ENCODE measurements at regions not wholly inside any gene's neighbourhood (a gene's known extent, or its start where the extent isn't known, plus 50 kb on each side); places are given as distances from the start of the nearest gene placed in this dataset.
"Not testable (repeated sequence)": the region's sequence is repeated elsewhere in the genome, so short reads cannot be mapped to it uniquely, and the experiment has no call there.

DNA sequence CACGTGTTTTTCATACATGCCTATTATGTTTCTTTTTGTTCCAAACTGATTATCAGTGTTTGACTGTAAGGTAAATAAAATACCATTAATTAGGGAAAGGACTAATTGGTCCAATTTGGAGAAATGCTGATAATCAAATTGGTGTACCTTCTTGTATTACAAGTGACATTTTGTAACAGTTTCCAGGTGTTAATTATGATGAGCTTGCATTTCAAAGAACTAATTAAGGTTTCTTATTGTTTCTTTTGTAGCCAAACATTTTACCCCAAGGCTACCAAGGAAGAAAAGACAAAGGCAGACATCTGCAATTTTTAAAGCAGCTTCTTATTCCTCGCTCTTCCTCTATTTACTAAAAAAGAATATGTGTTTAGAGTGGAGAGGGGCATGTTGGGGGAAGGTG lies 88.7 kb upstream of the GRIK1 start:
- Histone ChIP-seq H3K4me1 (ENCODE audit: control extremely low read depth in 1 of 4, control insufficient read depth in 4 of 4, insufficient read depth in 4 of 4, low read length in 3 of 4) (no peaks in the 10 kb centered on the region), H3K9me3 (ENCODE audit: control extremely low read depth in 1 of 5, control insufficient read depth in 4 of 5, insufficient read depth in 2 of 5, low read depth in 1 of 5, low read length in 4 of 5) (peaks cover 0 to 3% (median 0%) of the 10 kb centered on the region in 5 experiments), H3K27me3 (replicated peaks in 2 of 5; ENCODE audit: control insufficient read depth in 4 of 5, insufficient read depth in 5 of 5, low read length in 4 of 5) (no peaks in the 10 kb centered on the region), H3K4me3 (ENCODE audit: control insufficient read depth in 1 of 7, extremely low read depth in 1 of 7, insufficient read depth in 4 of 7, low read depth in 2 of 7, low read length in 6 of 7) (no peak overlapping the region), H3K27ac (ENCODE audit: insufficient read depth in 1 of 2, low read depth in 1 of 2, low read length in 2 of 2, poor library complexity in 1 of 2, severe bottlenecking in 2 of 2) (no peak overlapping the region), H3K36me3 (ENCODE audit: control insufficient read depth in 4 of 4, insufficient read depth in 4 of 4, low read length in 3 of 4) (no peaks in the 10 kb centered on the region)
- no CpG with 5 or more reads among the region's 2 CpGs for WGBS (ENCODE audit: insufficient coverage)
- POLR2A ChIA-PET = no interaction called here
- CTCF ChIA-PET = no interaction called here
- DNase-seq = no peak

DNA sequence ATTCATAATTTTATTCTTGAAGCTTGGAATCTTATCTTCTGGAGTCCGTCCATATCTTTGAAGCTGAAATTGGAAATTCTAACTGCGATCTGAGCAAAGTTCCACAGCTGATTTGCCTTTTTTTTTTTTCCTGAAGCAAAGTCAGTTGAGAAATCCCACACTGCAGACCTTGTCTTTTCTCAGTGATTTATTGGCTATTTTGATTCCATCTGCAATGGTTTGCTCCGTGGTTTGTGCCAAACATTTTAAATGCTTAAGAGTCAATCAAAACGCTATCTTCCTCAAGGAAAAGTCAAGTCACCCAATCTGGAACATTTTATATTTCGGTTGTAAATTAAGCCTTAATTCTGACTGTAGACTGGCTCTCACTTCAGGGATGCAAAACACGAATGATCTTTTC lies 88.2 kb upstream of the GRIK1 start:
- no peaks in the 10 kb centered on the region for H3K9me3 ChIP-seq (ENCODE audit: control extremely low read depth in 1 of 5, control insufficient read depth in 4 of 5, insufficient read depth in 2 of 5, low read depth in 1 of 5, low read length in 4 of 5)
- H3K36me3 ChIP-seq (ENCODE audit: control insufficient read depth in 4 of 4, insufficient read depth in 4 of 4, low read length in 3 of 4) = no peaks in the 10 kb centered on the region
- ChIA-PET CTCF (no interaction called here), POLR2A (no interaction called here)
- DNase-seq = no peak
- 90% methylated on average over 6 of the region's 6 CpGs for WGBS (ENCODE audit: insufficient coverage)
- H3K4me3 ChIP-seq (ENCODE audit: control insufficient read depth in 1 of 7, extremely low read depth in 1 of 7, insufficient read depth in 4 of 7, low read depth in 2 of 7, low read length in 6 of 7) = no peak overlapping the region
- H3K4me1 ChIP-seq (ENCODE audit: control extremely low read depth in 1 of 4, control insufficient read depth in 4 of 4, insufficient read depth in 4 of 4, low read length in 3 of 4) = no peaks in the 10 kb centered on the region
- no peaks in the 10 kb centered on the region for H3K27me3 ChIP-seq (replicated peaks in 2 of 5; ENCODE audit: control insufficient read depth in 4 of 5, insufficient read depth in 5 of 5, low read length in 4 of 5)
- no peak overlapping the region for H3K27ac ChIP-seq (ENCODE audit: insufficient read depth in 1 of 2, low read depth in 1 of 2, low read length in 2 of 2, poor library complexity in 1 of 2, severe bottlenecking in 2 of 2)

DNA sequence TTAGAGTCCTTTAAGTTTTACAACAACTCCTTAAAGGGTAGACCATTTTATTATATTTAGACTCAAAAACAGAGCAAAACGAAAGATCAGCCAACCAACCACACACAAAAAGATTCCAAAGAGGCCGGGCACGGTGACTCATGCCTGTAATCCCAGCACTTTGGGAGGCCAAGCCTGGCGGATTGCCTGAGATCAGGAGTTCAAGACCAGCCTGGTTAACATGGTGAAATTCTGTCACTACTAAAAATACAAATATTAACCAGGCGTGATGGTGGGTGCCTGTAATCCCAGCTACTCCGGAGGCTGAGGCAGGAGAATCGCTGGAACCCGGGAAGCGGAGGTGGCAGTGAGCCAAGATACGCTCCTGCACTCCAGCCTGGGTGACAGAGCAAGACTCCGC lies 83.3 kb upstream of the GRIK1 start:
- POLR2A ChIA-PET; H3K36me3 ChIP-seq (ENCODE audit: control insufficient read depth in 4 of 4, insufficient read depth in 4 of 4, low read length in 3 of 4); CTCF ChIA-PET; DNase-seq; H3K4me1 ChIP-seq (ENCODE audit: control extremely low read depth in 1 of 4, control insufficient read depth in 4 of 4, insufficient read depth in 4 of 4, low read length in 3 of 4); H3K9me3 ChIP-seq (ENCODE audit: control extremely low read depth in 1 of 5, control insufficient read depth in 4 of 5, insufficient read depth in 2 of 5, low read depth in 1 of 5, low read length in 4 of 5); H3K27me3 ChIP-seq (replicated peaks in 2 of 5; ENCODE audit: control insufficient read depth in 4 of 5, insufficient read depth in 5 of 5, low read length in 4 of 5); H3K4me3 ChIP-seq (ENCODE audit: control insufficient read depth in 1 of 7, extremely low read depth in 1 of 7, insufficient read depth in 4 of 7, low read depth in 2 of 7, low read length in 6 of 7); H3K27ac ChIP-seq (ENCODE audit: insufficient read depth in 1 of 2, low read depth in 1 of 2, low read length in 2 of 2, poor library complexity in 1 of 2, severe bottlenecking in 2 of 2): not testable (repeated sequence)
- 87% methylated on average over 9 of the region's 11 CpGs for WGBS (ENCODE audit: insufficient coverage)

DNA sequence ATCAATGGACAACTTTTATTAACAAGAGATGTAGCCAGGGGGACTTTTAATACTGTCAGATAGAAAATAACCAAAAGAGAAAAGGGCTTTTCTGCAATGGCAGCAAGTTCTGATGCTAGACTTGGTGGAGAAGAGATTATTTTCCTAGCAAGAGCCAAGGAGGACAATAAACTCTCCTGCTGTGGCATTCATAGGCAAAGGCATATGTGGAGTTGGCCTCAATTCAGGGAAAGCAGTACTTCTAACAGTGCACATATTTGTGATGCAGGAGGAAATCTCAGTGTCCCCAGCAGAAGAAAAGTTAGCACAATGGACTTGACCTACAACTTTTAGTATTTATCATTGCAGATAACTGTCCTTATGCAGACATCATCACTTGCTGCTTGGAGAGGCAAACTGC lies 75.1 kb upstream of the GRIK1 start:
- Histone ChIP-seq H3K4me1 (ENCODE audit: control extremely low read depth in 1 of 4, control insufficient read depth in 4 of 4, insufficient read depth in 4 of 4, low read length in 3 of 4) (no peaks in the 10 kb centered on the region), H3K27me3 (replicated peaks in 2 of 5; ENCODE audit: control insufficient read depth in 4 of 5, insufficient read depth in 5 of 5, low read length in 4 of 5) (no peaks in the 10 kb centered on the region), H3K27ac (ENCODE audit: insufficient read depth in 1 of 2, low read depth in 1 of 2, low read length in 2 of 2, poor library complexity in 1 of 2, severe bottlenecking in 2 of 2) (no peak overlapping the region), H3K9me3 (ENCODE audit: control extremely low read depth in 1 of 5, control insufficient read depth in 4 of 5, insufficient read depth in 2 of 5, low read depth in 1 of 5, low read length in 4 of 5) (no peaks in the 10 kb centered on the region), H3K4me3 (ENCODE audit: control insufficient read depth in 1 of 7, extremely low read depth in 1 of 7, insufficient read depth in 4 of 7, low read depth in 2 of 7, low read length in 6 of 7) (no peak overlapping the region), H3K36me3 (ENCODE audit: control insufficient read depth in 4 of 4, insufficient read depth in 4 of 4, low read length in 3 of 4) (no peaks in the 10 kb centered on the region)
- POLR2A ChIA-PET = no interaction called here
- CTCF ChIA-PET = no interaction called here
- no peak for DNase-seq

DNA sequence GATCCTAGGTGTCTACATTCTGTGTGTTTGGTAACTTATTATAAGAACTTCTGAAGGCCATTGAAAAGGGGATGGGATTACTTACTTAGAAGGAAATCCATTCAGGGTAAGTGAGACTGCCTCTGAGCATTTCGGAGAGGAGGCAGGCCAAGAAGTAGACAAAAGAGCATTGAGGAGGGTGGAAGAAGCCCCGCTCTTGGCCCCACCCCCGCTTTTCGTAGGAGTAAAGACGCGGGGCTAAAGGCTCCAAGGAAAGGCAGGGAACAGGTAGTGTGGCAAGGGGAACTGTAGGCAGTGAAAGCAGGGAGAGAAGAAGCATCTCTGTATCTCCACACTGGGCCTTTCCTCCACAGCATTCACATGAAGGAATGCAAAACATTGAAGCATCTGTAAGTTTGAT lies 51.8 kb upstream of the GRIK1 start:
- Histone ChIP-seq H3K4me3 (ENCODE audit: control insufficient read depth in 1 of 7, extremely low read depth in 1 of 7, insufficient read depth in 4 of 7, low read depth in 2 of 7, low read length in 6 of 7) (no peak overlapping the region), H3K4me1 (ENCODE audit: control extremely low read depth in 1 of 4, control insufficient read depth in 4 of 4, insufficient read depth in 4 of 4, low read length in 3 of 4) (no peaks in the 10 kb centered on the region), H3K36me3 (ENCODE audit: control insufficient read depth in 4 of 4, insufficient read depth in 4 of 4, low read length in 3 of 4) (no peaks in the 10 kb centered on the region), H3K27me3 (replicated peaks in 2 of 5; ENCODE audit: control insufficient read depth in 4 of 5, insufficient read depth in 5 of 5, low read length in 4 of 5) (no peaks in the 10 kb centered on the region), H3K9me3 (ENCODE audit: control extremely low read depth in 1 of 5, control insufficient read depth in 4 of 5, insufficient read depth in 2 of 5, low read depth in 1 of 5, low read length in 4 of 5) (peaks cover 0 to 1% (median 0%) of the 10 kb centered on the region in 5 experiments), H3K27ac (ENCODE audit: insufficient read depth in 1 of 2, low read depth in 1 of 2, low read length in 2 of 2, poor library complexity in 1 of 2, severe bottlenecking in 2 of 2) (no peak overlapping the region)
- DNase-seq = no peak
- ChIA-PET POLR2A (no interaction called here), CTCF (no interaction called here)
- 93% methylated on average over 6 of the region's 6 CpGs for WGBS (ENCODE audit: insufficient coverage)

DNA sequence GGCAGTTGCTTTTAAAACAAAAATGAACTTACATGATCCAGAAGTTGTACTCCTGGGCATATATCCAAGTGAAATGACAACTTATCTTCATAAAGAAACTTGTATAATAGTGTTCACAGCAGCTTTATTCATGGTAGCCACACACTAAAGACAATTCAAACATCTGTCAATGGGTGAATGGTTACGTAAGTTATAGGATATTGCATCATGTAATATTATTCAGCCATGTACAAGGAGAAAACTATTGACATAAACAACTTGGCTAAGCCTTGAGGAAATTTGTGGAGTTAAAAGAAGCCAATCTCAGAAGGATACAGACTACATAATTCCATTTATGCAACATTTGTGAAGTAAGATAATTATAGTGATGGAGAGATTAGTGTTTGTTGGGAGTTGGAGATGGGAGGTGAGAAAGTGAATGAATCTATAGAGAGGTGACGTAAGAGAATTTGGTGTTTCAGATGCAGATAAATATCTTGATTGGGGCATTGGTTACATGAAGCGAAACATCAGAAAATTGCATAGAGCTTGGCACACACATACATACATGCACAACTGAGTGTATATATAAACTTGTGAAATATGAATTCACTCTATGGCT lies 49.9 kb upstream of the GRIK1 start:
- POLR2A ChIA-PET = no interaction called here
- H3K4me1 ChIP-seq (ENCODE audit: control extremely low read depth in 1 of 4, control insufficient read depth in 4 of 4, insufficient read depth in 4 of 4, low read length in 3 of 4) = no peaks in the 10 kb centered on the region
- no peaks in the 10 kb centered on the region for H3K27me3 ChIP-seq (replicated peaks in 2 of 5; ENCODE audit: control insufficient read depth in 4 of 5, insufficient read depth in 5 of 5, low read length in 4 of 5)
- no peak overlapping the region for H3K27ac ChIP-seq (ENCODE audit: insufficient read depth in 1 of 2, low read depth in 1 of 2, low read length in 2 of 2, poor library complexity in 1 of 2, severe bottlenecking in 2 of 2)
- CTCF ChIA-PET = no interaction called here
- WGBS (ENCODE audit: insufficient coverage) = no CpG with 5 or more reads among the region's 3 CpGs
- H3K4me3 ChIP-seq (ENCODE audit: control insufficient read depth in 1 of 7, extremely low read depth in 1 of 7, insufficient read depth in 4 of 7, low read depth in 2 of 7, low read length in 6 of 7) = no peak overlapping the region
- DNase-seq = no peak
- H3K36me3 ChIP-seq (ENCODE audit: control insufficient read depth in 4 of 4, insufficient read depth in 4 of 4, low read length in 3 of 4) = no peaks in the 10 kb centered on the region
- peaks cover 1 to 8% (median 6%) of the 10 kb centered on the region in 5 experiments for H3K9me3 ChIP-seq (ENCODE audit: control extremely low read depth in 1 of 5, control insufficient read depth in 4 of 5, insufficient read depth in 2 of 5, low read depth in 1 of 5, low read length in 4 of 5)

Data from common myeloid progenitor, CD34-positive (primary cell).